H1 (cell line): ENCODE measurements at regions not wholly inside any gene's neighbourhood (a gene's known extent, or its start where the extent isn't known, plus 50 kb on each side); places are given as distances from the start of the nearest gene placed in this dataset.

Source experiments
- CTCF ChIA-PET: fragments of 300-600 bp; sonication (Branson Sonifier 250); formaldehyde crosslinking; loops from one replicate; lab custom pipeline; 2021; ENCODE audit not compliant: partially characterized antibody; lab: Charles Lee
- POLR2A ChIA-PET: fragments of 300-600 bp; sonication (Branson Sonifier 250); formaldehyde crosslinking; loops from one replicate; lab custom pipeline; 2021; ENCODE audit warnings: inconsistent platforms; ENCODE audit not compliant: partially characterized antibody; lab: Charles Lee
- DNase-seq, 2 experiments: peaks; one replicate each; pipeline versions ENCODE4 v3.0.0 to v3.0.0-alpha.2; 2010 to 2022; ENCODE audit warnings: low spot score in 2 of 2, low read depth in 1 of 2, mixed read lengths in 1 of 2
- FAIRE-seq: peaks from 2 replicates; lab custom pipeline; 2011; peaks lifted over from hg19 to GRCh38; lab: Jason Lieb, UNC
- H2AFZ ChIP-seq: 2 replicates; pipeline ENCODE4 v1.8.1; 2012; ENCODE audit warnings: low read length, inconsistent platforms
- H2AK5ac ChIP-seq: 2 replicates; pipeline ENCODE4 v1.6.1; 2013; ENCODE audit warnings: low read depth, low read length
- H2BK120ac ChIP-seq: replicated peaks from 2 replicates; pipeline ENCODE3; 2013; ENCODE audit warnings: low read depth, low read length, inconsistent platforms
- H2BK12ac ChIP-seq: 2 replicates; pipeline ENCODE4 v1.6.1; 2013; ENCODE audit warnings: low read depth, low read length
- H2BK15ac ChIP-seq: 2 replicates; pipeline ENCODE4 v1.6.1; 2013; ENCODE audit warnings: low read length
- H2BK20ac ChIP-seq: 2 replicates; pipeline ENCODE4 v1.6.1; 2013; ENCODE audit warnings: low read length
- H2BK5ac ChIP-seq: 2 replicates; pipeline ENCODE4 v1.6.1; 2013; ENCODE audit warnings: low read depth, low read length
- H3K14ac ChIP-seq: 2 replicates; pipeline ENCODE4 v1.6.1; 2013; ENCODE audit warnings: inconsistent platforms; ENCODE audit not compliant: insufficient read length
- H3K18ac ChIP-seq: 2 replicates; pipeline ENCODE4 v1.6.1; 2013; ENCODE audit warnings: low read length; ENCODE audit errors: extremely low read depth
- H3K23ac ChIP-seq: 2 replicates; pipeline ENCODE4 v1.6.1; 2013; ENCODE audit warnings: inconsistent platforms; ENCODE audit not compliant: insufficient read length
- H3K23me2 ChIP-seq: 2 replicates; pipeline ENCODE4 v1.6.1; 2013; ENCODE audit warnings: low read depth, low read length
- H3K27ac ChIP-seq: 2 replicates; pipeline ENCODE4 v1.6.1; 2011; ENCODE audit warnings: low read depth, low read length, inconsistent platforms
- H3K27me3 ChIP-seq, 4 experiments: replicated peaks in 1 of 4; 1 replicate in 1 of 4; 2 replicates in 3 of 4; pipeline versions ENCODE4 v1.6.1 to v1.8.1; 2011 to 2013; ENCODE audit warnings: low read length in 3 of 4, mild to moderate bottlenecking in 3 of 4, inconsistent platforms in 2 of 4, mixed read lengths in 2 of 4, moderate library complexity in 1 of 4; ENCODE audit not compliant: control insufficient read depth in 3 of 4, insufficient read depth in 3 of 4; ENCODE audit errors: extremely low read depth in 1 of 4
- H3K36me3 ChIP-seq, 4 experiments: 2 replicates each; pipeline versions ENCODE4 v1.6.1 to v1.8.1; 2011 to 2013; ENCODE audit warnings: mild to moderate bottlenecking in 4 of 4, low read length in 3 of 4, moderate library complexity in 2 of 4, control low read depth in 1 of 4, inconsistent platforms in 1 of 4; ENCODE audit not compliant: insufficient read depth in 4 of 4, control insufficient read depth in 2 of 4
- H3K4ac ChIP-seq: replicated peaks from 2 replicates; pipeline ENCODE3; 2013; ENCODE audit warnings: low read length, low read depth, mixed read lengths, inconsistent platforms; ENCODE audit not compliant: insufficient read length
- H3K4me1 ChIP-seq, 4 experiments: replicated peaks in 1 of 4; 1 replicate in 1 of 4; 2 replicates in 3 of 4; pipeline versions ENCODE4 v1.6.1 to v1.8.1; 2011 to 2013; ENCODE audit warnings: low read length in 3 of 4, inconsistent platforms in 2 of 4, mixed read lengths in 1 of 4; ENCODE audit not compliant: insufficient read depth in 4 of 4, control insufficient read depth in 3 of 4
- H3K4me2 ChIP-seq, 2 experiments: 2 replicates each; pipeline versions ENCODE4 v1.6.1 to v1.8.1; 2011 to 2013; ENCODE audit warnings: low read depth in 2 of 2, low read length in 2 of 2, control low read depth in 1 of 2, inconsistent platforms in 1 of 2, mild to moderate bottlenecking in 1 of 2; ENCODE audit not compliant: insufficient read depth in 1 of 2
- H3K4me3 ChIP-seq, 4 experiments: fragments of 200-600, 300-600 bp in 1 of 4; sonication (generic), shearing (Covaris generic), sonication (Bioruptor Twin) in 1 of 4; 2 replicates each; pipeline versions ENCODE4 v1.5.1 to v1.8.1; 2011 to 2016; ENCODE audit warnings: low read length in 4 of 4, low read depth in 3 of 4, control low read depth in 2 of 4, inconsistent platforms in 2 of 4, mild to moderate bottlenecking in 2 of 4, mixed read lengths in 1 of 4, moderate library complexity in 1 of 4; ENCODE audit not compliant: insufficient read depth in 2 of 4; ENCODE audit errors: extremely low read depth in 1 of 4
- H3K56ac ChIP-seq: replicated peaks from 2 replicates; pipeline ENCODE3; 2013; ENCODE audit warnings: low read depth, mild to moderate bottlenecking, mixed read lengths, low read length, inconsistent platforms; ENCODE audit not compliant: insufficient read length
- H3K79me1 ChIP-seq: 2 replicates; pipeline ENCODE4 v1.6.1; 2013; ENCODE audit warnings: low read depth, low read length, control low read depth
- H3K79me2 ChIP-seq, 2 experiments: 2 replicates each; pipeline versions ENCODE4 v1.6.1 to v1.8.1; 2012 to 2013; ENCODE audit warnings: low read length in 2 of 2, mild to moderate bottlenecking in 2 of 2, inconsistent platforms in 1 of 2; ENCODE audit not compliant: insufficient read depth in 2 of 2, control insufficient read depth in 1 of 2
- H3K9ac ChIP-seq, 4 experiments: replicated peaks in 1 of 4; 1 replicate in 1 of 4; 2 replicates in 3 of 4; pipeline versions ENCODE4 v1.6.1 to v1.8.1; 2011 to 2013; ENCODE audit warnings: low read depth in 3 of 4, low read length in 3 of 4, control low read depth in 2 of 4, mild to moderate bottlenecking in 2 of 4, moderate library complexity in 2 of 4, inconsistent platforms in 1 of 4; ENCODE audit errors: extremely low read depth in 1 of 4
- H3K9me3 ChIP-seq, 2 experiments: 2 replicates each; pipeline versions ENCODE4 v1.6.1 to v1.8.1; 2012 to 2013; ENCODE audit warnings: mild to moderate bottlenecking in 2 of 2, moderate library complexity in 2 of 2, control low read depth in 1 of 2, inconsistent platforms in 1 of 2, low read depth in 1 of 2, low read length in 1 of 2, mixed read lengths in 1 of 2; ENCODE audit not compliant: insufficient read depth in 2 of 2
- H4K20me1 ChIP-seq, 2 experiments: replicated peaks in 1 of 2; 2 replicates each; pipeline versions ENCODE3 to v1.8.1; 2011 to 2013; ENCODE audit warnings: inconsistent platforms in 2 of 2, low read length in 2 of 2, mild to moderate bottlenecking in 1 of 2; ENCODE audit not compliant: insufficient read depth in 2 of 2, control insufficient read depth in 1 of 2
- H4K5ac ChIP-seq: 2 replicates; pipeline ENCODE4 v1.6.1; 2013; ENCODE audit warnings: low read length, low read depth, mixed read lengths, inconsistent platforms; ENCODE audit not compliant: insufficient read length
- H4K8ac ChIP-seq: 2 replicates; pipeline ENCODE4 v1.8.0; 2013; ENCODE audit warnings: mild to moderate bottlenecking, moderate library complexity, low read length, inconsistent platforms; ENCODE audit not compliant: insufficient read depth; ENCODE audit errors: extremely low read depth
- H4K91ac ChIP-seq: replicated peaks from 2 replicates; pipeline ENCODE3; 2013; ENCODE audit warnings: low read length, mixed read lengths, inconsistent platforms; ENCODE audit not compliant: insufficient read length
- CTCF ChIP-seq, 3 experiments: IDR thresholded peaks; 1 replicate in 2 of 3; 2 replicates in 1 of 3; pipeline versions ENCODE4 v1.5.1 to v1.6.1; 2011; ENCODE audit warnings: low read length in 3 of 3, mild to moderate bottlenecking in 3 of 3, inconsistent platforms in 2 of 3, low read depth in 1 of 3, moderate library complexity in 1 of 3; ENCODE audit not compliant: insufficient read depth in 1 of 3; ENCODE audit errors: control extremely low read depth in 1 of 3
- EZH2 ChIP-seq: fragments of 200-600 bp; sonication (generic); IDR thresholded peaks from 2 replicates; pipeline ENCODE4 v1.7.1; 2012; ENCODE audit warnings: low read depth, mild to moderate bottlenecking, moderate library complexity, low read length, inconsistent platforms; ENCODE audit not compliant: severe bottlenecking
- GTF2F1 ChIP-seq: IDR thresholded peaks from 2 replicates; pipeline ENCODE4 v1.6.1; 2012; ENCODE audit warnings: low read depth, low read length, improper control_type of control experiment, borderline replicate concordance
- JUN ChIP-seq: IDR thresholded peaks from 2 replicates; pipeline ENCODE4 v1.6.1; 2011; ENCODE audit warnings: low read depth, mild to moderate bottlenecking, improper control_type of control experiment, low read length
- MAFK ChIP-seq: IDR thresholded peaks from 2 replicates; pipeline ENCODE4 v1.6.1; 2012; ENCODE audit warnings: low read depth, mild to moderate bottlenecking, improper control_type of control experiment, low read length
- PHF8 ChIP-seq: fragments of 200-600 bp; sonication (generic); conservative IDR thresholded peaks from 2 replicates; pipeline ENCODE4 v1.7.1; 2012; ENCODE audit warnings: low read depth, mild to moderate bottlenecking, inconsistent platforms, low read length, moderate library complexity
- POU5F1 ChIP-seq: IDR thresholded peaks from 2 replicates; pipeline ENCODE4 v1.6.1; 2011; ENCODE audit warnings: low read depth, mild to moderate bottlenecking, low read length, moderate library complexity
- RAD21 ChIP-seq, 2 experiments: IDR thresholded peaks in 1 of 2; conservative IDR thresholded peaks in 1 of 2; 2 replicates each; pipeline ENCODE4 v1.6.1; 2011; ENCODE audit warnings: low read depth in 2 of 2, low read length in 2 of 2, improper control_type of control experiment in 1 of 2, inconsistent platforms in 1 of 2, mild to moderate bottlenecking in 1 of 2, moderate library complexity in 1 of 2
- SIRT6 ChIP-seq: IDR thresholded peaks from one replicate; pipeline ENCODE4 v1.7.1; 2012; ENCODE audit warnings: low read length, inconsistent platforms
- SRF ChIP-seq: IDR thresholded peaks from 2 replicates; pipeline ENCODE4 v1.6.1; 2011; ENCODE audit warnings: mild to moderate bottlenecking, low read depth, low read length, moderate library complexity
- SUZ12 ChIP-seq: fragments of 200-600 bp; sonication (generic); IDR thresholded peaks from 2 replicates; pipeline ENCODE4 v1.6.1; 2012; ENCODE audit warnings: mild to moderate bottlenecking, inconsistent platforms, low read length, moderate library complexity, mixed read lengths
- TAF1 ChIP-seq: IDR thresholded peaks from 2 replicates; pipeline ENCODE4 v1.6.1; 2011; ENCODE audit warnings: mild to moderate bottlenecking, low read depth, low read length
- TAF7 ChIP-seq: optimal IDR thresholded peaks from 2 replicates; pipeline ENCODE3; 2011; ENCODE audit warnings: low read depth, mild to moderate bottlenecking, inconsistent platforms, low read length, moderate library complexity, borderline replicate concordance
- WGBS, 2 experiments: shearing (Covaris generic) in 1 of 2; methylation state at CpG; one replicate each; pipeline versions ENCODE4 v1.1.6 to v1.1.7; 2013 to 2015; ENCODE audit warnings: low lambda C conversion rate in 2 of 2, mixed read lengths in 2 of 2, inconsistent platforms in 1 of 2, low coverage in 1 of 2, missing lambda C conversion rate in 1 of 2; ENCODE audit not compliant: insufficient replicate concordance in 2 of 2, insufficient coverage in 1 of 2, insufficient read length in 1 of 2; ENCODE audit errors: extremely low coverage in 1 of 2, missing lambda C conversion rate in 1 of 2; 5-methylcytosine and 5-hydroxymethylcytosine counted together

- Histone ChIP-seq H3K4me1 (no peaks in the 10 kb centered on the region), H3K56ac (no peak overlapping the region), H3K23ac (no peak overlapping the region), H3K4ac (no peak overlapping the region), H2BK20ac (no peak overlapping the region), H3K4me3 (no peak overlapping the region), H3K27me3 (no peaks in the 10 kb centered on the region), H4K91ac (no peak overlapping the region), H2BK12ac (no peak overlapping the region), H3K14ac (no peak overlapping the region), H3K18ac (no peak overlapping the region), H3K4me2 (no peak overlapping the region), H3K79me1 (no peaks in the 10 kb centered on the region), H2BK5ac (no peak overlapping the region), H3K36me3 (no peaks in the 10 kb centered on the region), H3K27ac (no peak overlapping the region), H2BK120ac (no peak overlapping the region), H4K5ac (no peak overlapping the region), H3K9me3 (peaks cover 7 to 13% of the 10 kb centered on the region in 2 experiments; a peak in 2 of 4 replicates), H4K8ac (no peak overlapping the region), H2AFZ (no peak overlapping the region), H3K79me2 (no peaks in the 10 kb centered on the region), H2BK15ac (no peak overlapping the region), H4K20me1 (no peaks in the 10 kb centered on the region), H3K9ac (no peak overlapping the region), H3K23me2 (no peaks in the 10 kb centered on the region), H2AK5ac (no peak overlapping the region)
- WGBS, 2 experiments: 92% methylated on average over 1 of the region's 1 CpG; no CpG with 5 or more reads in 1 of the 2 experiments
- FAIRE-seq (no peak), DNase-seq (no peak)
- POLR2A ChIA-PET: no interaction called here
- CTCF ChIA-PET: no interaction called here
- TF ChIP-seq TAF1 (no peak), GTF2F1 (no peak), SRF (no peak), MAFK (no peak), POU5F1 (no peak), SUZ12 (no peak), JUN (no peak), CTCF (IDR thresholded peaks at IDR 0.05; ENCODE audit: control extremely low read depth in 1 of 3, insufficient read depth in 1 of 3, low read depth in 1 of 3, low read length in 3 of 3) (no peak), PHF8 (no peak), TAF7 (no peak), SIRT6 (no peak), EZH2 (no peak), RAD21 (IDR thresholded peaks at IDR 0.05 in 1 of 2, conservative IDR thresholded peaks at IDR 0.05 in 1 of 2; ENCODE audit: low read depth in 2 of 2, low read length in 2 of 2) (no peak)
Observed at GRCh38 chr1:105231378-105231777, 1481.7 kb downstream of the AMY1C start.
